Skeletal muscle cell (primary cell): ENCODE measurements at regions not wholly inside any gene's neighbourhood (a gene's known extent, or its start where the extent isn't known, plus 50 kb on each side); places are given as distances from the start of the nearest gene placed in this dataset.

Experiments
- DNase-seq: peaks from one replicate; pipeline ENCODE4 v3.0.0-alpha.2; 2010; ENCODE audit warnings: low read depth
- H3K4me3 ChIP-seq: 2 replicates; pipeline ENCODE4 v1.5.1; 2011; ENCODE audit warnings: low read depth, mild to moderate bottlenecking, control low read depth, low read length, moderate library complexity

DNA sequence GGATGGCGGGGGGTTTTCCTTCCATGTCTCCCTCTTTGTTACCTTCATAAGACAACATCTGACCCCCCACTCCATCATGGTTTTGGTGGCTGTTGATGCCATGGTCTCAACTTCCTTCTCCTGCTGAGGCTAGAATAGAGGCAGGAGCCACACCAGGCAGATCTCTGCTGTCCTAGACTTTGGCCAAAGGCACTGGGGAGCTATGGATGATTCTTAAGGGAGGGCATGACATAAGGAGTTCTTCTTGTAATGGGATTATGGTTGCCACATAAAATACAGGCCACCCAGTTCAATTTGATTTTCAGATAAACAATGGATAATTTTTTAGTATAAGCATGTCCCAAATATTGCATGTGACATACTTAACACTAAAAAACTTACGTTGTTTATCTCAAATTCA lies 52.2 kb upstream of the IER5L start:
- H3K4me3 ChIP-seq = no peak overlapping the region
- no peak for DNase-seq
